ENCODE measurements at regions not wholly inside any gene's neighbourhood (a gene's known extent, or its start where the extent isn't known, plus 50 kb on each side); places are given as distances from the start of the nearest gene placed in this dataset.

- TF ChIP-seq CHD7 (IDR thresholded peaks at IDR 0.05; ENCODE audit: insufficient replicate concordance, low read length) (no peak), YY1 (IDR thresholded peaks at IDR 0.05; ENCODE audit: low read depth, low read length) (no peak), BRCA1 (IDR thresholded peaks at IDR 0.05; ENCODE audit: low read depth, low read length) (no peak), EGR1 (IDR thresholded peaks at IDR 0.05; ENCODE audit: borderline replicate concordance, low read depth, low read length) (no peak), CBX8 (IDR thresholded peaks at IDR 0.05; ENCODE audit: borderline replicate concordance, low read depth, low read length) (no peak), POU5F1 (IDR thresholded peaks at IDR 0.05; ENCODE audit: low read depth, low read length) (no peak), FOSL1 (IDR thresholded peaks at IDR 0.05; ENCODE audit: insufficient read depth, low read depth, low read length) (no peak)
These were observed 321.3 kb upstream of the TFPI start (continued) for GRCh38 chr2:187875261-187876141.

Measured in H1 (cell line).